ENCODE measurements at regions not wholly inside any gene's neighbourhood (a gene's known extent, or its start where the extent isn't known, plus 50 kb on each side); places are given as distances from the start of the nearest gene placed in this dataset.
"Not testable (repeated sequence)": the region's sequence is repeated elsewhere in the genome, so short reads cannot be mapped to it uniquely, and the experiment has no call there.

DNA sequence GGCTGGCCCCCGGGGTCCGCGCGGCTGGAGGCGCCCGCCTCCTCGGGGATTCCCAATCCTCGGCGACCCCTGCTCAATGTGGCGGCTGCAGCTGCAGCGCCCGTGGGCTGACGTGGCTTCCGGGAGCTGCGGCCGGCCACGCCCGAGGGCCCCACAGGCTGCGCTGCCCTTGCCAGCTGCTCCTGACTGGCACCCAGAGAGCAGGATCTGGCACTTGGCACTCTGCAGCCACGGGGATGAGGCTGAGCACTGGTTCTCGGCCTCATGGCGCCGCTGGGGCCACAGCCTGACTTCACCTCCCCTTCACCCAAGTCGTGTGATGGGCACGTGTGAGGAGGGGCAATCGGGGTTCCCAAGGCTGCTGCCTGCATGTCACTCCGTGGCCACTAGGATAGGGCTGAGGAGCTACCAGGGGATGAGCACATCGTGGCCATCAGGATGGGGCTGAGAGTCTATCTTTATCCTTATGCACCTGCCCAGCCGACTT lies 267.8 kb upstream of the FRG2C start:
- Mint-ChIP-seq H3K36me3 (no peaks in the 10 kb centered on the region), H3K4me3 (no peak overlapping the region), H3K27me3 (peaks cover 11% of the 10 kb centered on the region), H3K9me3 (peaks cover 0 to 5% (median 2%) of the 10 kb centered on the region in 3 donors), H3K27ac (no peak overlapping the region), H3K4me1 (no peaks in the 10 kb centered on the region)

DNA sequence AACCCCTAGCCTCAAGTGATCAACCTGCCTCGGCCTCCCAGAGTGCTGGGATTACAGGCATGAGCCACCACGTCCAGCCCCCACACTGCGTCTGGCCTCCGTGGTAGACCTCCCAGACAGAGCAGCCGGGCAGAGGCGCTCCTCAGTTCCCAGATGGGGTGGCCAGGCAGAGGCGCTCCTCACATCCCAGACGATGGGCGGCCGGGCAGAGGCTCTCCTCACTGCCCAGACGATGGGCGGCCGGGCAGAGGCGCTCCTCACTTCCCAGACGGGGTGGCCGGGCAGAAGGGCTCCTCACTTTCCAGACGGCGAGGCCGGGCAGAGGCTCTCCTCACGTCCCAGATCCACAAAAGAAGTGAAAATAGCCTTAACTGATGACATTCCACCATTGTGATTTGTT lies 266.6 kb upstream of the FRG2C start:
- H3K36me3 Mint-ChIP-seq, H3K9me3 Mint-ChIP-seq, H3K4me3 Mint-ChIP-seq, H3K27ac Mint-ChIP-seq, H3K4me1 Mint-ChIP-seq: not testable (repeated sequence)
- H3K27me3 Mint-ChIP-seq, result peaks cover 11% of the 10 kb centered on the region

DNA sequence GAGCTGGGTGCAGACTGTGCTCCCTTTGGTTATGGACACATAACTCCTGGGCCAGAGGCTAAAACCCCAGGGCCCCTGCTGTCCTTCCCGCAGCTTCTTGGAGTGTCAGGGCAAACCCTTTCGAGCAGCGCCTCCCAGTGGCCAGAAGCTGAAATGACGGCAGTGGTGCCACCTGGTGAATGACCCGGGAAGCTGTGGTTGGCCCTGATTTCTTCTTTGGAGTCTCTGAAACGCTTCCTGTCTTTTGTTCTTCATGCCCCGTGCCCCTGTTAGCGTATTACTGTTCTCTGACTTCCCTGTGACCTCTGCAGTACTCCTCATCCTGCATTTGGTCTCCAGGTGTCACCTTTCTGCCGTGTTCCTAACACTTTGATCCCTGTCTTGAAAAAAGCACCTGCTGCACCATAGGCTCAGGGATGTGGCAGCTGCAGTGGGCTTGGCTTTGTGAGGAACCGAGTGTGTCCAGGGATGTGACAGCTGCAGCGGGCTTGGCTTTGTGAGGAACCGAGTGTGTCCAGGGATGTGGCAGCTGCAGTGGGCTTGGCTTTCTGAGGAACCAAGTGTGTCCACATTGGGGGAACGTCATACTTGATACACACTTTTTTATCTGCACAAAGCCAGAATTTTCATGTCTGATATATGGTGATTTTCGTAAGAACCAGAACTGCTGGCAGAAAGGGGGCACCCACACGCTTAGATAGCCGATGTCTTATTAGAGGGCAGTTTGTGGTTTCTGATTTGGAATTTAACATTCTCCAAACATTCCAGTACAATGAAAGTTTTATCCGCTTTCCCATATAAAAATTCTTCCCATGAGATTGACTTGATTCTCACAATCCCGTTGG lies 241.8 kb upstream of the FRG2C start:
- H3K4me1 Mint-ChIP-seq, H3K36me3 Mint-ChIP-seq, H3K4me3 Mint-ChIP-seq, H3K27me3 Mint-ChIP-seq, H3K27ac Mint-ChIP-seq, H3K9me3 Mint-ChIP-seq: not testable (repeated sequence)

DNA sequence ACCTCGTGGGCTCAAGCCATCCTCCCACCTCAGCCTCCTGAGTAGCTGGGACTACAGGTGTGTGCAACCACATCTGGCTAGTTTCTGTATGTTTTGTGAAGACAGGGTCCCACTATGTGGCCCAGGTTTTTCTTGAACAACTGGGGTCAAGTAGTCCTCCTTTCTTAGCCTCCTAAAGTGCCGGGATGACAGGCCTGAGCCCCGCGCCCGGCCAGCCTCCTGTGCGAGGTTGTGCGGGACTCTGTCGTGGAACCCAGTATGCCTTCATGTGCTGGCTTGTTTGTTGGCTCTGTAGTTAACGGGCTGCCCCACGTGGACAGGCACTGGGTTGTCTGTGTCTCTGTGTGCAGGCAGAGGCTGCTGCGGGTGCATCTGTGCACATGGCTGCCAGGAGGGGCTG lies 238.7 kb upstream of the FRG2C start:
- not testable (repeated sequence) for H3K27me3 Mint-ChIP-seq, H3K36me3 Mint-ChIP-seq, H3K27ac Mint-ChIP-seq, H3K9me3 Mint-ChIP-seq, H3K4me3 Mint-ChIP-seq, H3K4me1 Mint-ChIP-seq

DNA sequence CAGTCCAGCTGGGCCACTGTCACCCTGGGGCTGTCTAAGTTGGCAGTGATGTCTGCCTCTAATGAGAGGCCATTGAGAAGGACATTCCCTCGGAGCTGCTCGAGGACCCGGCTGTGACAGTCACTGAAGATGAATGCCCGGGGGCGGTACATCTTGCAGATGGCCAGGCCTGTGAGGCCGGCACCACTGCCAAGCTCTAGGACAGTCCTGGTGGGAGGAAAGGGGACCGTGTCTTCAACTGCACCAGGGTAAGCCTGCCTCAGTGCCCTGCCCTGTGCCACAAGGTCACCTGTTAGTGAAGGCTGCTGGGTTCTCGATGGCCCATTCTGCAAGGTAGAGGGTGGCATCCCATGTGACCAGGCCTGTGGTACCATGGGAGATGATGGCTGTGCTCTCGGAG lies 236.6 kb upstream of the FRG2C start:
- not testable (repeated sequence) for H3K4me1 Mint-ChIP-seq, H3K9me3 Mint-ChIP-seq, H3K4me3 Mint-ChIP-seq, H3K27me3 Mint-ChIP-seq, H3K27ac Mint-ChIP-seq, H3K36me3 Mint-ChIP-seq

DNA sequence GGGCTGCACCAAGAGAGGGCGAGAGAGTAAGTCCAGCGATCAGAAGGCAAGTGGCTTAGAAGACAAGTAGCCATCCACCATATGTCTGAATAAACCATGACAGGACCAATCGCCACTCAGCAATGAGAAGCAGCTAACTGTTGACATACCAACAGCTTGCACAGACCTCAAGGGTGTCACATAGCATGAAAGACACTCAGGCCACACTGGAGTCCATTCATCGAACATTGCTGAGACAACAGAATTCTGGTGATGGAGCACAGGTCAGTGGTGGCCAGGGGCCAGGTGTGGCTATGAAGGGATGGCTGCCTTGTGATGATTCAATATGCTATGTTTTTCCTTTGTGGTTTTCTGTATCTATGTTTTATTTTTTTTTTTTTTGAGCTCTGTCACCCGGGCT lies 236.2 kb upstream of the FRG2C start:
- H3K4me3 Mint-ChIP-seq, H3K27ac Mint-ChIP-seq, H3K9me3 Mint-ChIP-seq, H3K27me3 Mint-ChIP-seq, H3K4me1 Mint-ChIP-seq, H3K36me3 Mint-ChIP-seq: not testable (repeated sequence)

DNA sequence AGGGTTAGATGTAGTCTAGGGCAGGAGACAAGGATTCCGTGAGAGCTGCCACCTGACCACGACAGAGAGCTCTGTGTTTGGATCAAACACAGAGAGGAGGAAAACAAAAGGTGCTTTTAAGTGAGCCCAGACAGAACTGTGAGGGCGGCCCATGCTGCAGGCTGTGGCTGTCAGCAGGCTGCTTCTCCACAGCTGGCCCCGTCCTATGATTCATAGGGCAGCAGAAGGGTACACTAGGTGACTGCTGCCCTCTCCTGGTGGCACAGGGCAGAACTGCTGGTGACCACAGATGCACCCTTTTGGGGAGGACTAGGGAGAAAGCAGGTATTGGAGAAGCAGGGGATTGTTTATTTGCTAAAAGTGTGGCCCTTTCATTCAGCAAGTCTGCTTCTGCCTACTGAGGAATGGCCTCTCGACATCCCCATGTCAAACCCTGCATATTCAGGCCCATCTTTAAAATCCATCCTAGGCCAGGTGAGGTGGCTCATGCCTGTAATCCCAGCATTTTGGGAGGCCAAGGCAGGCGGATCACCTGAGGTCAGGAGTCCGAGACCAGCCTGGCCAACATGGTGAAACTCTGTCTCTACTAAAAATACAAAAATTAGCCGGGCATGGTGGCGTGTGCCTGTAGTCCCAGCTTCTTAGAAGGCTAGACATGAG lies 234.4 kb upstream of the FRG2C start:
- Mint-ChIP-seq H3K4me3 (peak overlapping the region in 1 of 4 donors; percentile 59), H3K27ac (peak overlapping the region in 2 of 3 donors; percentile 53 to 65)
- not testable (repeated sequence) for H3K9me3 Mint-ChIP-seq, H3K4me1 Mint-ChIP-seq, H3K36me3 Mint-ChIP-seq, H3K27me3 Mint-ChIP-seq

DNA sequence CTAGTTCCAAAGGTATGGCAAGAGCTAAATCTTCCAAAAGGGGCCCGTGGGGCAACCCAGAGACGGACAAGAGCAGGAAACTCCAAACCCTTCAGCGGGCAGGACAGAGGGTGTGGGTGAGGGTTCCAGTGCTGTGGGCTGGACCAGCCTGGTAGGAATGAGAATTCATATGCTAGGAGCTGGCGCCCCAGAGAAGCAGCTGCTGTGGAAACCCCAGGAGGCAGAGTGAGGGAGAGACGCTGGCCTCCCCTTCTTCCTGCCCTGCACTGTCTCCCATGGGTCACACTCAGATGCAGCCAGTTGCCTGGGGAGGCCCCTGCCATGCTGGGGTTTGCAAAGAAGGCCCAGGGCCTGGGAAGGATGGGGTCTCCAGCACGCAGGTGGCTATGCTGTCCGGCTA lies 233.7 kb upstream of the FRG2C start:
- H3K27ac Mint-ChIP-seq, H3K4me1 Mint-ChIP-seq, H3K27me3 Mint-ChIP-seq, H3K4me3 Mint-ChIP-seq, H3K36me3 Mint-ChIP-seq, H3K9me3 Mint-ChIP-seq: not testable (repeated sequence)

DNA sequence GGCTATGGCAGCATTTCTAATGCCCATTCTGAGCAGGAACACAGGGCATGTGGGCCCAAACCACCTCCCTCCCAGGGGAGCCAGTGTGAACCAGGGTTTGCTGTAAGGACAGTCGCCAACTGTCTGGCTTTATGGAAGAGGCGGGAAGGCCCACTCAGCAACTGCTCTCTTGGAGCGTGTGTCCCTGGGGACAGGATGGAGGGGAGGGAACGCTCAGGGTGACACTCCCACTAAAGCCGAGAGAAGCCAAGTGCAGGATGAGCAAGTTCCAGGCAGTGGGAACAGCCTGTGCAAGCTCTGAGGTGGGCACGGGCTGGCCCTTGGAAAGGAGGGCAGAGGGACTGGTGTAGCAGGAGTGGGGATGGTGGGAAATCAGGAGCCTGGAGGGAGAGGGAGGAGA lies 233.0 kb upstream of the FRG2C start:
- H3K9me3 Mint-ChIP-seq, H3K27me3 Mint-ChIP-seq, H3K36me3 Mint-ChIP-seq, H3K4me1 Mint-ChIP-seq: not testable (repeated sequence)
- peak overlapping the region in 2 of 4 donors; percentile 29 to 55 for H3K4me3 Mint-ChIP-seq
- H3K27ac Mint-ChIP-seq, result peak overlapping the region in 1 of 3 donors; percentile 74

DNA sequence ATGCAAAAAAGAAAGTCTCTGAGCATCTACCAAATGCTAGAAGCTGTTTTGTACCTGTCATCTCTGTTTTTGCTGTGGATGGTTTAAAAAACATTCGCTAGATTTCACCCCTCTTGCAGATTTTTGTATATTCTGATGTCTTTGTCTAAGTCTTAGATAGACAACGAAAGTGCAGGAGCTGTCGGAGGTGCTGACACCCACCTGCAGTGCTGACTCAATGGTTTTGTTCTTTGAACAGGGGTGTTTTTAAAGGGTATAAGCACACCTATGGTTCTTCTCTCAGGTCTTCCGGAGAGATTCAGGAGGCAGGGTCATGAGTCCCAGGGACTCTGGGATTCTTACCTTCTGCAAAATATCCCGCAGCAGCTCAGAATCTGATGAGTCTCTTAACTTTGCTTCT lies 231.7 kb upstream of the FRG2C start:
- not testable (repeated sequence) for H3K36me3 Mint-ChIP-seq, H3K27me3 Mint-ChIP-seq, H3K9me3 Mint-ChIP-seq, H3K27ac Mint-ChIP-seq
- peak overlapping the region in 2 of 4 donors; percentile 49 to 97 for H3K4me3 Mint-ChIP-seq
- H3K4me1 Mint-ChIP-seq, result peaks cover 9 to 11% (median 10%) of the 10 kb centered on the region in 3 donors

DNA sequence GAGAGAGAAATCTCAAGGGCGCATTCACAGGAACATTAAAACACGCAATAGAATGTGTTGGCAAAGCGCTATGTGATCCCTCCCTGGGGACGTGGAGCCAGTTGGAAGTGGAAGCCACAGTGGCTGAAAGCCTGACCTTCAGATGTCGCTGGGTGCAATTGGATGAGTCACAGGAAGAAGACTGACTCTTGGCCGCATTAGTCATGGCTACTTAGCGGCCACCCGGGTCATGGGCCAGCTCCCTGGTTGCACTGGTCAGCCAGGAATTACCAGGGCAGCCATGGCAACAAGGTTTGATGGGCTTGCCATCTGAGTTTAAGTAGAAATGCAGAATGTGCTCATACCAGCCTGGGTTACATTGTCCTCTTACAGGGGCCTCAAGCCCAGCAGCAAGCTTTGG lies 231.2 kb upstream of the FRG2C start:
- Mint-ChIP-seq H3K4me1 (peaks cover 9 to 11% (median 10%) of the 10 kb centered on the region in 3 donors), H3K4me3 (peak overlapping the region in 3 of 4 donors; percentile 49 to 97 (median 57)), H3K27ac (peak overlapping the region in 1 of 3 donors; percentile 78)
- not testable (repeated sequence) for H3K27me3 Mint-ChIP-seq, H3K9me3 Mint-ChIP-seq, H3K36me3 Mint-ChIP-seq

DNA sequence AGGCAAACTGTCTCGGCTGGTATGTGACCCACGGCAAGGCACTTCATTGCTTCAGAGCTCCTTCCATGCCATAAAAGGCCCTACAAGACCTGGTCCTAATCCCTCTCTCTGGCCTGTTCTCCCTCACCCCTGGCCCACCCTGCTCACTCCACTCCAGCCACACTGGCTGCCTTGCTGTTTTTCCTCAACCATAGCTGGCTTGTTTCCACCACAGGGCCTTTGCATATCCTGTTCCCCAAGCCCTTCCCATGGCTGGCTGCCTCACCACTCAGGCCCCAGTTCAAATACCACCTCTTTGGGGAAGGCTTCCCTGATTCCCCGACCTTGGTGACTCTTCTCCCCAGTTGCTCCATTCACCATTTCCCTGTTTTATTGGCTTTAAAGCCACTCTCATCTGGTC lies 230.8 kb upstream of the FRG2C start:
- not testable (repeated sequence) for H3K9me3 Mint-ChIP-seq, H3K27me3 Mint-ChIP-seq, H3K36me3 Mint-ChIP-seq
- Mint-ChIP-seq H3K4me1 (peaks cover 9 to 11% (median 10%) of the 10 kb centered on the region in 3 donors), H3K4me3 (peak overlapping the region in 2 of 4 donors; percentile 57 to 97), H3K27ac (peak overlapping the region in 1 of 3 donors; percentile 78)

DNA sequence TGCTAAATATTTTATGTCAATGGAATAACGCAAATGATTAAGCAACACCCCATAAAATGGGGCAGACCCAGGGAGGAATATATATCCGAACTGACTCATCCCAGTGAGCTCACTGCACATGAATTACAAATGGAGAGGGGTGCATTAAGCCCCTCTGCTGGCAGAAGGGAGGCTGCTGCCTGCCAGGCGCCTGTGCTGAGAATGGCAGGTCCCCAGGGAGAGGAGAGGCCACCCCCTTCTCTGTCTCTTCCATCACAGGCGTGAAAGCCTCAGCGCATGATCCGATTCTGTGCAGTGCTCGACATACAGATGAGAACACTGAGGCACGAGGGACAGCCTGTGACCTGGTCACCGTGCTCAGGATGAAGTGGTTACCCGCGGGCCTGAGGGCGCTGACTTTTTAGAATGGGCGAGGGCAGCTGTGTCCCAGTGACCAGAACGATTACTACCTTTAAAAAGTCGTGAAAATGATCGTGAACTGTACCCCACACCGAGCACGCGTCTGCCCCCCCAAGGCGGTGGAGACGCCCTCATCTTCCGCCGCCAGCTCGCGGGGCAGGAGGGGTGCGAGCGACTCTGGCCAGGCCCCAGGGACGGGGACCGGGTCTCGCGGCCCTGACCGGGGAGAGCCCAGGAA lies 229.7 kb upstream of the FRG2C start:
- H3K36me3 Mint-ChIP-seq, H3K27me3 Mint-ChIP-seq, H3K9me3 Mint-ChIP-seq: not testable (repeated sequence)
- Mint-ChIP-seq H3K27ac (peak overlapping the region; percentile 70 to 80 (median 78)), H3K4me3 (peak overlapping the region; percentile 97 to 100 (median 100)), H3K4me1 (peaks cover 9 to 11% (median 10%) of the 10 kb centered on the region in 3 donors)

DNA sequence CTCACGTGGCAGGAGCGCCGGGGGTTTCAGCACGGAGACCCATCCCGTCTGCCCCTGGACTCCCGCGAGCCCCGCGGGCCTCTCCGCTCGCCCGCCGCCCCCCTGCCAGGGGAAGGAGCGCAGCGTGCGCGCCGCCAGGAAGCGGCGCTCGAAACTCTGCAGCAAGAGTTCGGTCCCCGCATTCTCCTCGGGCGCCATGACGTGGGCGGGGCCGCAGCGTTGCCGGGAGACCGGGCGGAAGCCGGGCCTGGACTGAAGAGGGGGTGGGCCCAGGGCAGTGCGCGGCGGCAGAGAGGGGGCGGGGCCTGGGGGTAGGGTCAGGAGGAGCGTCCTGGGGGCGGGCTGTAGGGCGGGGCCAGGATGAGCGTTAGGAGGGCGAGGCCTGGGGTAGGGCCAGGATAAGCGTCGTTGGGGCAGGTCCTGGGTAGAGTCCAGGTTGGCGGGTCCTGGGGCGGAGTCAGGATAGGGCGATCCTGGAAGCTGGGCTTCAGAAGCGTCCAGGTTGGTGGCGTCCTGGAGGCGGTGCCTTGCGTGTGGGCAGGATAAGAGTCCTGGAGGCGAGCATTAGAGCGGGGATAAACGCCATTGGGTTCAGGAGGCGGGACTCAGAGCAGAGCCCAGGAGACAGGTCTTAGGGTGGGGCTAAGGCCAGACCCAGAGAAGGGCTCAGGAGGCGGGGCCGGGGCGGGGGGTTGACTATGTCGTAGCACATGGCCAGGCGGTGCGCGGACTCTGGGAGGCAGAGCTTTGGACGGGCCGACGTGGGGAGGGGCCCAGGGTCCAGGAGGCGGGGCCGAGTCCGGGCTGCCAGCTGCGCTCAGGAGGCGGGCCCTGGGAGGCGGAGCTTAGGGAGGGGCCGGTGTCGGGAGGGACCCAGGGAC lies 229.0 kb upstream of the FRG2C start:
- not testable (repeated sequence) for H3K9me3 Mint-ChIP-seq, H3K36me3 Mint-ChIP-seq, H3K27me3 Mint-ChIP-seq
- Mint-ChIP-seq H3K27ac (peak overlapping the region; percentile 93 to 100 (median 98)), H3K4me3 (peak overlapping the region; percentile 97 to 100 (median 100)), H3K4me1 (peaks cover 7 to 11% (median 10%) of the 10 kb centered on the region in 3 donors)
